ENCODE measurements at regions not wholly inside any gene's neighbourhood (a gene's known extent, or its start where the extent isn't known, plus 50 kb on each side); places are given as distances from the start of the nearest gene placed in this dataset.

- Histone ChIP-seq H3K4me2 (ENCODE audit: insufficient read depth, low read length) (no peak overlapping the region), H3K4me3 (replicated peaks in 1 of 3; ENCODE audit: insufficient read depth in 1 of 3, low read depth in 1 of 3, low read length in 3 of 3) (no peak overlapping the region), H4K20me1 (replicated peaks; ENCODE audit: control insufficient read depth, extremely low read depth, insufficient read depth, low read length) (no peaks in the 10 kb centered on the region), H2AFZ (ENCODE audit: low read depth, low read length) (no peak overlapping the region), H3K9ac (replicated peaks; ENCODE audit: extremely low read depth, insufficient read depth, low read length) (no peak overlapping the region), H3K27ac (ENCODE audit: insufficient read depth, low read depth, low read length) (no peak overlapping the region), H3K4me1 (ENCODE audit: control insufficient read depth, extremely low read depth, insufficient read depth, low read length) (no peaks in the 10 kb centered on the region), H3K79me2 (ENCODE audit: control insufficient read depth, insufficient read depth, low read length) (no peaks in the 10 kb centered on the region), H3K9me3 (replicated peaks; ENCODE audit: control insufficient read depth, insufficient read depth, low read length) (no peaks in the 10 kb centered on the region), H3K36me3 (ENCODE audit: control insufficient read depth in 2 of 2, extremely low read depth in 1 of 2, insufficient read depth in 2 of 2, low read length in 2 of 2) (no peaks in the 10 kb centered on the region), H3K9me1 (replicated peaks; ENCODE audit: control insufficient read depth, extremely low read depth, insufficient read depth, low read length) (no peaks in the 10 kb centered on the region), H3K27me3 (ENCODE audit: control insufficient read depth in 2 of 2, insufficient read depth in 2 of 2, low read length in 2 of 2) (no peaks in the 10 kb centered on the region)
- TF ChIP-seq JUN (IDR thresholded peaks at IDR 0.05; ENCODE audit: borderline replicate concordance, insufficient read depth, insufficient read length, low read depth) = no peak
- no TSS peak for BruUV-seq (replicated peaks)
- POLR2A ChIA-PET = no interaction called here
- intact Hi-C loops (cut with micrococcal nuclease) (no loop called here), dilution Hi-C loops (cut with MboI; ENCODE audit: extremely low pct_ligation_motif_present, low sequenced_read_pairs) (no loop called here)
- FAIRE-seq = no peak
- DNase-seq (ENCODE audit: low read depth, low spot score) = no peak
- CTCF ChIA-PET = no interaction called here
Observed at GRCh38 chr4:45855857-45856256, 268.0 kb downstream of the GABRG1 start.

GRCh38 chr4:45846016-45846415 is 277.8 kb downstream of the GABRG1 start:
- no peak overlapping the region for H3K27ac ChIP-seq (ENCODE audit: insufficient read depth, low read depth, low read length)
- ChIA-PET CTCF (no interaction called here), POLR2A (no interaction called here)
- dilution Hi-C loops (cut with MboI; ENCODE audit: extremely low pct_ligation_motif_present, low sequenced_read_pairs) (no loop called here), intact Hi-C loops (cut with micrococcal nuclease) (no loop called here)
- H3K9ac ChIP-seq (replicated peaks; ENCODE audit: extremely low read depth, insufficient read depth, low read length) = no peak overlapping the region
- H3K36me3 ChIP-seq (ENCODE audit: control insufficient read depth in 2 of 2, extremely low read depth in 1 of 2, insufficient read depth in 2 of 2, low read length in 2 of 2) = no peaks in the 10 kb centered on the region
- H3K79me2 ChIP-seq (ENCODE audit: control insufficient read depth, insufficient read depth, low read length) = no peaks in the 10 kb centered on the region
- no peaks in the 10 kb centered on the region for H3K9me1 ChIP-seq (replicated peaks; ENCODE audit: control insufficient read depth, extremely low read depth, insufficient read depth, low read length)
- BruUV-seq (replicated peaks) = no TSS peak
- no peaks in the 10 kb centered on the region for H4K20me1 ChIP-seq (replicated peaks; ENCODE audit: control insufficient read depth, extremely low read depth, insufficient read depth, low read length)
- FAIRE-seq (no peak), DNase-seq (ENCODE audit: low read depth, low spot score) (no peak)
- no peak overlapping the region for H3K4me3 ChIP-seq (replicated peaks in 1 of 3; ENCODE audit: insufficient read depth in 1 of 3, low read depth in 1 of 3, low read length in 3 of 3)
- TF ChIP-seq POLR2A (IDR thresholded peaks at IDR 0.05; ENCODE audit: low read depth, low read length) = no peak
- TF ChIP-seq JUN (IDR thresholded peaks at IDR 0.05; ENCODE audit: borderline replicate concordance, insufficient read depth, insufficient read length, low read depth) = no peak
- no peak for TF ChIP-seq CTCF (IDR thresholded peaks at IDR 0.05; ENCODE audit: extremely low read depth in 1 of 2, insufficient read depth in 1 of 2, low read depth in 1 of 2, low read length in 2 of 2)
- TF ChIP-seq FOS (IDR thresholded peaks at IDR 0.05; ENCODE audit: borderline replicate concordance, insufficient read depth, low read length) = no peak
- TF ChIP-seq EZH2 (IDR thresholded peaks at IDR 0.05; ENCODE audit: borderline replicate concordance, low read depth, low read length, severe bottlenecking) = no peak
- TF ChIP-seq MAX (IDR thresholded peaks at IDR 0.05; ENCODE audit: insufficient read depth, insufficient read length) = no peak
- no peak for TF ChIP-seq POLR2AphosphoS5 (IDR thresholded peaks at IDR 0.05; ENCODE audit: insufficient read depth, low read depth, low read length)
- TF ChIP-seq MYC (IDR thresholded peaks at IDR 0.05; ENCODE audit: low read depth, low read length) = no peak
- no peak for TF ChIP-seq GATA2 (IDR thresholded peaks at IDR 0.05; ENCODE audit: insufficient read depth, insufficient read length, low read depth, low read length)
- H3K9me3 ChIP-seq (replicated peaks; ENCODE audit: control insufficient read depth, insufficient read depth, low read length) = peaks cover 2% of the 10 kb centered on the region
- no peak overlapping the region for H2AFZ ChIP-seq (ENCODE audit: low read depth, low read length)
- no peaks in the 10 kb centered on the region for H3K4me1 ChIP-seq (ENCODE audit: control insufficient read depth, extremely low read depth, insufficient read depth, low read length)
- H3K27me3 ChIP-seq (ENCODE audit: control insufficient read depth in 2 of 2, insufficient read depth in 2 of 2, low read length in 2 of 2) = no peaks in the 10 kb centered on the region
- H3K4me2 ChIP-seq (ENCODE audit: insufficient read depth, low read length) = no peak overlapping the region

Measured in endothelial cell of umbilical vein (primary cell).